Natural killer cell treated with Interleukin-12 subunit alpha and Interleukin-12 subunit beta and Interleukin-15 and Interleukin-18, amount 100 ng/mL, for 72 hours (primary cell): ENCODE measurements at regions not wholly inside any gene's neighbourhood (a gene's known extent, or its start where the extent isn't known, plus 50 kb on each side); places are given as distances from the start of the nearest gene placed in this dataset.
"Not testable (repeated sequence)": the region's sequence is repeated elsewhere in the genome, so short reads cannot be mapped to it uniquely, and the experiment has no call there.

ENCODE experiments used
- ATAC-seq, 2 donors: fragments of 150-1000 bp; cut with Tn5 transposase in 1 of 2; sonication (Bioruptor Pico), chemical (Tn5 transposase) in 1 of 2; 2 replicates each; pipeline ENCODE4 v1.10.0; 2021
- DNase-seq: peaks from one replicate; pipeline ENCODE4 v3.0.0; 2022; ENCODE audit warnings: low spot score
- H3K27ac Mint-ChIP-seq, 2 donors: 1 replicate in 1 of 2; 2 replicates in 1 of 2; pipeline ENCODE4 v1.8.0; 2022; ENCODE audit warnings: mixed read lengths in 2 of 2, mild to moderate bottlenecking in 1 of 2, moderate library complexity in 1 of 2
- H3K27me3 Mint-ChIP-seq, 2 donors: 1 replicate in 1 of 2; 2 replicates in 1 of 2; pipeline ENCODE4 v1.8.0; 2022; ENCODE audit warnings: mixed read lengths in 2 of 2
- H3K36me3 Mint-ChIP-seq: one replicate; pipeline ENCODE4 v1.8.0; 2022; ENCODE audit warnings: mixed read lengths
- H3K4me1 Mint-ChIP-seq, 2 donors: 1 replicate in 1 of 2; 2 replicates in 1 of 2; pipeline ENCODE4 v1.8.0; 2022; ENCODE audit warnings: low read depth in 2 of 2, mixed read lengths in 2 of 2, mild to moderate bottlenecking in 1 of 2
- H3K4me3 Mint-ChIP-seq: one replicate; pipeline ENCODE4 v1.8.0; 2022; ENCODE audit warnings: mixed read lengths
- H3K9me3 Mint-ChIP-seq: 2 replicates; pipeline ENCODE4 v1.8.0; 2022; ENCODE audit warnings: mixed read lengths

- DNase-seq, result no peak
- Mint-ChIP-seq H3K27me3 (no peaks in the 10 kb centered on the region), H3K4me1 (no peaks in the 10 kb centered on the region), H3K36me3 (no peaks in the 10 kb centered on the region), H3K4me3 (no peak overlapping the region), H3K9me3 (peaks cover 16% of the 10 kb centered on the region), H3K27ac (no peak overlapping the region)
- ATAC-seq, result no peak
These were observed 252.0 kb downstream of the OSR1 start for GRCh38 chr2:19106376-19106775.

- ATAC-seq (no peak), DNase-seq (no peak)
- Mint-ChIP-seq H3K9me3 (peaks cover 19% of the 10 kb centered on the region), H3K27ac (no peak overlapping the region), H3K4me1 (no peaks in the 10 kb centered on the region), H3K36me3 (no peaks in the 10 kb centered on the region), H3K4me3 (no peak overlapping the region), H3K27me3 (no peaks in the 10 kb centered on the region)
These were observed 253.9 kb downstream of the OSR1 start for GRCh38 chr2:19104503-19104902.

- Mint-ChIP-seq H3K4me1 (no peaks in the 10 kb centered on the region), H3K27ac (no peak overlapping the region), H3K4me3 (no peak overlapping the region), H3K9me3 (peaks cover 19% of the 10 kb centered on the region), H3K27me3 (no peaks in the 10 kb centered on the region), H3K36me3 (no peaks in the 10 kb centered on the region)
- DNase-seq (no peak), ATAC-seq (no peak)
These were observed 255.6 kb downstream of the OSR1 start for GRCh38 chr2:19102696-19103423.

- H3K27me3 Mint-ChIP-seq, result no peaks in the 10 kb centered on the region
These were observed 256.5 kb downstream of the OSR1 start for GRCh38 chr2:19101968-19102367.

GRCh38 chr2:19100570-19100969, 257.9 kb downstream of the OSR1 start:
- H3K4me1 Mint-ChIP-seq, result no peaks in the 10 kb centered on the region
- H3K4me3 Mint-ChIP-seq, result no peak overlapping the region
- H3K27me3 Mint-ChIP-seq, result no peaks in the 10 kb centered on the region
- H3K9me3 Mint-ChIP-seq, result peaks cover 14% of the 10 kb centered on the region
- no peaks in the 10 kb centered on the region for H3K36me3 Mint-ChIP-seq
- DNase-seq (no peak), ATAC-seq (no peak)
- no peak overlapping the region for H3K27ac Mint-ChIP-seq

More at GRCh38 chr2:19101968-19102367, 256.5 kb downstream of the OSR1 start:
- no peak for ATAC-seq
- Mint-ChIP-seq H3K9me3 (peaks cover 17% of the 10 kb centered on the region), H3K4me1 (no peaks in the 10 kb centered on the region), H3K4me3 (no peak overlapping the region), H3K36me3 (no peaks in the 10 kb centered on the region), H3K27ac (no peak overlapping the region)
- DNase-seq, result no peak

- Mint-ChIP-seq H3K9me3 (peaks cover 13% of the 10 kb centered on the region), H3K4me1 (no peaks in the 10 kb centered on the region), H3K4me3 (no peak overlapping the region), H3K36me3 (no peaks in the 10 kb centered on the region), H3K27ac (no peak overlapping the region), H3K27me3 (no peaks in the 10 kb centered on the region)
- ATAC-seq (no peak), DNase-seq (no peak)
These were observed 259.2 kb downstream of the OSR1 start for GRCh38 chr2:19099181-19099580.

- Mint-ChIP-seq H3K36me3 (no peaks in the 10 kb centered on the region), H3K4me3 (no peak overlapping the region), H3K27me3 (no peaks in the 10 kb centered on the region), H3K27ac (no peak overlapping the region), H3K4me1 (no peaks in the 10 kb centered on the region), H3K9me3 (peaks cover 16% of the 10 kb centered on the region)
- DNase-seq, result no peak
- no peak for ATAC-seq
These were observed 259.8 kb downstream of the OSR1 start for GRCh38 chr2:19098467-19099160.

GRCh38 chr2:19089476-19089875, 268.9 kb downstream of the OSR1 start:
- Mint-ChIP-seq H3K36me3 (peaks cover 17% of the 10 kb centered on the region), H3K9me3 (peaks cover 24% of the 10 kb centered on the region)
- not testable (repeated sequence) for DNase-seq, ATAC-seq, H3K4me1 Mint-ChIP-seq, H3K27ac Mint-ChIP-seq, H3K4me3 Mint-ChIP-seq, H3K27me3 Mint-ChIP-seq

- peaks cover 14% of the 10 kb centered on the region for H3K36me3 Mint-ChIP-seq
These were observed 272.2 kb downstream of the OSR1 start for GRCh38 chr2:19086231-19086651.

GRCh38 chr2:19078709-19079108, 279.7 kb downstream of the OSR1 start:
- Mint-ChIP-seq H3K36me3 (peaks cover 6% of the 10 kb centered on the region), H3K4me3 (no peak overlapping the region), H3K27me3 (no peaks in the 10 kb centered on the region), H3K4me1 (no peaks in the 10 kb centered on the region), H3K27ac (no peak overlapping the region), H3K9me3 (peaks cover 4% of the 10 kb centered on the region)
- ATAC-seq (no peak), DNase-seq (no peak)

More at GRCh38 chr2:19086231-19086651, 272.2 kb downstream of the OSR1 start:
- ATAC-seq (no peak), DNase-seq (no peak)
- Mint-ChIP-seq H3K4me1 (no peaks in the 10 kb centered on the region), H3K4me3 (no peak overlapping the region), H3K27me3 (no peaks in the 10 kb centered on the region), H3K27ac (no peak overlapping the region), H3K9me3 (peaks cover 8% of the 10 kb centered on the region)

- no peak overlapping the region for H3K27ac Mint-ChIP-seq
- no peak overlapping the region for H3K4me3 Mint-ChIP-seq
- DNase-seq (no peak), ATAC-seq (no peak)
- no peaks in the 10 kb centered on the region for H3K36me3 Mint-ChIP-seq
- H3K4me1 Mint-ChIP-seq, result no peaks in the 10 kb centered on the region
- H3K27me3 Mint-ChIP-seq, result no peaks in the 10 kb centered on the region
- H3K9me3 Mint-ChIP-seq, result peaks cover 17% of the 10 kb centered on the region
These were observed 284.9 kb downstream of the OSR1 start for GRCh38 chr2:19073522-19073921.

GRCh38 chr2:19072161-19072560, 286.3 kb downstream of the OSR1 start:
- Mint-ChIP-seq H3K27ac (no peak overlapping the region), H3K9me3 (peaks cover 20% of the 10 kb centered on the region), H3K4me1 (no peaks in the 10 kb centered on the region), H3K4me3 (no peak overlapping the region), H3K36me3 (no peaks in the 10 kb centered on the region), H3K27me3 (no peaks in the 10 kb centered on the region)
- DNase-seq (no peak), ATAC-seq (no peak)

- no peaks in the 10 kb centered on the region for H3K36me3 Mint-ChIP-seq
- H3K9me3 Mint-ChIP-seq, result peaks cover 19% of the 10 kb centered on the region
These were observed 287.5 kb downstream of the OSR1 start for GRCh38 chr2:19070886-19071285.

GRCh38 chr2:19068206-19068605, 290.2 kb downstream of the OSR1 start:
- Mint-ChIP-seq H3K9me3 (peaks cover 24% of the 10 kb centered on the region), H3K27me3 (no peaks in the 10 kb centered on the region), H3K36me3 (no peaks in the 10 kb centered on the region), H3K27ac (no peak overlapping the region), H3K4me1 (no peaks in the 10 kb centered on the region), H3K4me3 (no peak overlapping the region)
- no peak for ATAC-seq
- no peak for DNase-seq

More at GRCh38 chr2:19070886-19071285, 287.5 kb downstream of the OSR1 start:
- Mint-ChIP-seq H3K27ac (no peak overlapping the region), H3K4me1 (no peaks in the 10 kb centered on the region), H3K27me3 (no peaks in the 10 kb centered on the region), H3K4me3 (no peak overlapping the region)
- ATAC-seq (no peak), DNase-seq (no peak)
